Hepatic stellate cell (primary cell): ENCODE measurements at regions not wholly inside any gene's neighbourhood (a gene's known extent, or its start where the extent isn't known, plus 50 kb on each side); places are given as distances from the start of the nearest gene placed in this dataset.

Experiments
- DNase-seq: peaks from one replicate; pipeline ENCODE4 v3.0.0; 2011; ENCODE audit warnings: low spot score

- DNase-seq, result no peak
Measured at GRCh38 chr1:4273243-4273642, 373.2 kb upstream of the C1orf174 start.

GRCh38 chr1:4273747-4274146, 373.7 kb upstream of the C1orf174 start:
- no peak for DNase-seq

GRCh38 chr1:4275083-4275482, 375.0 kb upstream of the C1orf174 start:
- DNase-seq, result no peak

GRCh38 chr1:4276238-4276637, 376.2 kb upstream of the C1orf174 start:
- DNase-seq, result no peak

- DNase-seq, result no peak
Measured at GRCh38 chr1:4277598-4277997, 376.8 kb upstream of the AJAP1 start.

GRCh38 chr1:4284976-4285375, 369.4 kb upstream of the AJAP1 start:
- no peak for DNase-seq

- no peak for DNase-seq
Measured at GRCh38 chr1:4292861-4293260, 361.5 kb upstream of the AJAP1 start.

- no peak for DNase-seq
Measured at GRCh38 chr1:4298361-4299083, 355.9 kb upstream of the AJAP1 start.

GRCh38 chr1:4301007-4301406, 353.4 kb upstream of the AJAP1 start:
- DNase-seq, result no peak

GRCh38 chr1:4303303-4303702, 351.1 kb upstream of the AJAP1 start:
- no peak for DNase-seq

GRCh38 chr1:4305526-4306301, 348.7 kb upstream of the AJAP1 start:
- DNase-seq, result no peak

- DNase-seq, result no peak
Measured at GRCh38 chr1:4306559-4307467, 347.6 kb upstream of the AJAP1 start.

GRCh38 chr1:4307468-4307845, 347.0 kb upstream of the AJAP1 start:
- no peak for DNase-seq

GRCh38 chr1:4307911-4308545, 346.4 kb upstream of the AJAP1 start:
- DNase-seq, result no peak

- no peak for DNase-seq
Measured at GRCh38 chr1:4308806-4309205, 345.6 kb upstream of the AJAP1 start.

GRCh38 chr1:4309676-4310320, 344.6 kb upstream of the AJAP1 start:
- DNase-seq, result no peak

- no peak for DNase-seq
Measured at GRCh38 chr1:4310396-4310923, 343.9 kb upstream of the AJAP1 start.

- no peak for DNase-seq
Measured at GRCh38 chr1:4312024-4312423, 342.4 kb upstream of the AJAP1 start.

- DNase-seq, result no peak
Measured at GRCh38 chr1:4315202-4315601, 339.2 kb upstream of the AJAP1 start.

- no peak for DNase-seq
Measured at GRCh38 chr1:4317207-4317606, 337.2 kb upstream of the AJAP1 start.

GRCh38 chr1:4318720-4319119, 335.7 kb upstream of the AJAP1 start:
- no peak for DNase-seq
